Hepatocyte (in vitro differentiated cells): ENCODE measurements at regions not wholly inside any gene's neighbourhood (a gene's known extent, or its start where the extent isn't known, plus 50 kb on each side); places are given as distances from the start of the nearest gene placed in this dataset.

Experiments
- EZH2 ChIP-seq: fragments of 200-600 bp; sonication (generic); IDR thresholded peaks from 2 replicates; pipeline ENCODE4 v1.6.1; 2016; ENCODE audit warnings: antibody characterized with exemption, mild to moderate bottlenecking, borderline replicate concordance
- TF ChIP-seq, protein P1 (sequence below): fragments of 200-600 bp; sonication (generic); IDR thresholded peaks from 2 replicates; pipeline ENCODE4 v1.5.1; 2016; ENCODE audit warnings: antibody characterized with exemption, mild to moderate bottlenecking; ENCODE audit not compliant: poor library complexity

DNA sequence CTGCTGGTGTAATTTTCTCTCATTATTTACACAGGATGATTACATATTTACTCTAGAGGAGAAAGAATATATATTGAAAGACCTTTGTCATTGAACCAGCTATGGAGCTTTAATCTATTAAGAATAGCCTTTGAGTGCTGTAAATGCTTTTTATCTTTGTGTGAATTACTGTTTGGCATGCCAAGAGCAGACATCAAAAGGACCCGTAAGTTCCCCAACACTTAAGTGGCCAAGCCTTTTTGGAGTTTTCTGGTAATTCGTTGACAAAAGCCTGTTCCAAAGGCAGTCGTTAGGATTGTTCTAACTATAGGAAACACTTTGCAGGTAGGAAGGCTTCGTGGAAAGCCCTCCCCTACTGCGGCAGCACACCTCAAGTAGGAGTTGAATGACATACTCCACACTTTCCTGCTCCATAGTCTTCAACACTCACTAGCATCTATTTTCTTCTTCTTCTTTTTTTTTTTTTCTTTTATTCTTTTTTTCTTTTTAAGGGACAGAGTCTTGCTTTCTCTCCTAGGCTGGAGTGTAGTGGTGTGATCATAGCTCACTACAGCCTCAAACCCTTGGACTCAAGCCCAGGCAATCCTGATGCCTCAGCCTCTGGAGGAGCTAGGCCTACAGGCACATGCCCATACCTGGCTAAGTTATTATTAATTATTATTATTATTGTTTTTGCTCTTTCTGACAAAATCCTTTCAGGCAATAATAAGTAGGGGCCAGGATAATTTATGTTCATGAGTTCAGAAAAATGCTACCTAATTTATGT lies 98.6 kb downstream of the SUCNR1 start:
- TF ChIP-seq, protein P1, sequence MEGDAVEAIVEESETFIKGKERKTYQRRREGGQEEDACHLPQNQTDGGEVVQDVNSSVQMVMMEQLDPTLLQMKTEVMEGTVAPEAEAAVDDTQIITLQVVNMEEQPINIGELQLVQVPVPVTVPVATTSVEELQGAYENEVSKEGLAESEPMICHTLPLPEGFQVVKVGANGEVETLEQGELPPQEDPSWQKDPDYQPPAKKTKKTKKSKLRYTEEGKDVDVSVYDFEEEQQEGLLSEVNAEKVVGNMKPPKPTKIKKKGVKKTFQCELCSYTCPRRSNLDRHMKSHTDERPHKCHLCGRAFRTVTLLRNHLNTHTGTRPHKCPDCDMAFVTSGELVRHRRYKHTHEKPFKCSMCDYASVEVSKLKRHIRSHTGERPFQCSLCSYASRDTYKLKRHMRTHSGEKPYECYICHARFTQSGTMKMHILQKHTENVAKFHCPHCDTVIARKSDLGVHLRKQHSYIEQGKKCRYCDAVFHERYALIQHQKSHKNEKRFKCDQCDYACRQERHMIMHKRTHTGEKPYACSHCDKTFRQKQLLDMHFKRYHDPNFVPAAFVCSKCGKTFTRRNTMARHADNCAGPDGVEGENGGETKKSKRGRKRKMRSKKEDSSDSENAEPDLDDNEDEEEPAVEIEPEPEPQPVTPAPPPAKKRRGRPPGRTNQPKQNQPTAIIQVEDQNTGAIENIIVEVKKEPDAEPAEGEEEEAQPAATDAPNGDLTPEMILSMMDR, result no peak
- no peak for TF ChIP-seq EZH2
